HFFc6 (cell line): ENCODE measurements at regions not wholly inside any gene's neighbourhood (a gene's known extent, or its start where the extent isn't known, plus 50 kb on each side); places are given as distances from the start of the nearest gene placed in this dataset.

ENCODE experiments used
- DNase-seq: peaks from one replicate; pipeline ENCODE4 v3.0.0-alpha.2; 2018
- H3K27ac Mint-ChIP-seq: 2 replicates; pipeline ENCODE4 v1.8.0; 2020; ENCODE audit warnings: mild to moderate bottlenecking, mixed read lengths
- H3K27me3 Mint-ChIP-seq: 2 replicates; pipeline ENCODE4 v1.8.0; 2021; ENCODE audit warnings: mild to moderate bottlenecking, moderate library complexity, mixed read lengths; ENCODE audit not compliant: insufficient read depth
- H3K36me3 Mint-ChIP-seq: 2 replicates; pipeline ENCODE4 v1.8.0; 2021; ENCODE audit warnings: low read depth, mixed read lengths
- H3K4me1 Mint-ChIP-seq: 2 replicates; pipeline ENCODE4 v1.8.0; 2020; ENCODE audit warnings: low read depth, mixed read lengths
- H3K4me3 Mint-ChIP-seq: 2 replicates; pipeline ENCODE4 v1.8.0; 2020; ENCODE audit warnings: mild to moderate bottlenecking, moderate library complexity, mixed read lengths
- H3K9me3 Mint-ChIP-seq: 2 replicates; pipeline ENCODE4 v1.8.0; 2020; ENCODE audit warnings: mild to moderate bottlenecking, mixed read lengths
- CTCF ChIP-seq: fragments of 200-600 bp; sonication (generic); IDR thresholded peaks from 2 replicates; pipeline ENCODE4 v1.5.0; 2021; ENCODE audit warnings: antibody characterized with exemption, mild to moderate bottlenecking

- DNase-seq, result no peak
- peaks cover 36% of the 10 kb centered on the region for H3K9me3 Mint-ChIP-seq
- no peak for TF ChIP-seq CTCF
- H3K4me3 Mint-ChIP-seq, result no peak overlapping the region
- no peak overlapping the region for H3K27ac Mint-ChIP-seq
- H3K27me3 Mint-ChIP-seq, result no peaks in the 10 kb centered on the region
- H3K36me3 Mint-ChIP-seq, result no peaks in the 10 kb centered on the region
- H3K4me1 Mint-ChIP-seq, result no peaks in the 10 kb centered on the region
Observed at GRCh38 chr16:79821911-79822310, 221.4 kb upstream of the MAF start.

- H3K36me3 Mint-ChIP-seq, result no peaks in the 10 kb centered on the region
- no peak for DNase-seq
- H3K27ac Mint-ChIP-seq, result no peak overlapping the region
- no peak for TF ChIP-seq CTCF
- H3K4me1 Mint-ChIP-seq, result no peaks in the 10 kb centered on the region
- H3K4me3 Mint-ChIP-seq, result no peak overlapping the region
- peaks cover 52% of the 10 kb centered on the region for H3K9me3 Mint-ChIP-seq
- no peaks in the 10 kb centered on the region for H3K27me3 Mint-ChIP-seq
Observed at GRCh38 chr16:79816081-79816497, 215.6 kb upstream of the MAF start.

GRCh38 chr16:79815049-79815448 lies 214.5 kb upstream of the MAF start:
- Mint-ChIP-seq H3K36me3 (no peaks in the 10 kb centered on the region), H3K27me3 (no peaks in the 10 kb centered on the region), H3K27ac (no peak overlapping the region), H3K9me3 (peaks cover 46% of the 10 kb centered on the region), H3K4me3 (no peak overlapping the region), H3K4me1 (no peaks in the 10 kb centered on the region)
- no peak for DNase-seq
- TF ChIP-seq CTCF, result no peak

- H3K9me3 Mint-ChIP-seq, result peaks cover 47% of the 10 kb centered on the region
- no peaks in the 10 kb centered on the region; the same call in 1 of the 2 replicates for H3K27me3 Mint-ChIP-seq
- no peak for TF ChIP-seq CTCF
- H3K4me1 Mint-ChIP-seq, result no peaks in the 10 kb centered on the region
- H3K4me3 Mint-ChIP-seq, result no peak overlapping the region
- no peak for DNase-seq
- H3K27ac Mint-ChIP-seq, result no peak overlapping the region
- H3K36me3 Mint-ChIP-seq, result no peaks in the 10 kb centered on the region
Observed at GRCh38 chr16:79814124-79814523, 213.6 kb upstream of the MAF start.

- TF ChIP-seq CTCF, result no peak
- Mint-ChIP-seq H3K36me3 (no peaks in the 10 kb centered on the region), H3K9me3 (peaks cover 49% of the 10 kb centered on the region), H3K4me3 (no peak overlapping the region), H3K27ac (no peak overlapping the region), H3K27me3 (no peaks in the 10 kb centered on the region; the same call in 1 of the 2 replicates), H3K4me1 (no peaks in the 10 kb centered on the region)
- no peak for DNase-seq
Observed at GRCh38 chr16:79811541-79811940, 211.0 kb upstream of the MAF start.
